C4-2B (cell line): ENCODE measurements at regions not wholly inside any gene's neighbourhood (a gene's known extent, or its start where the extent isn't known, plus 50 kb on each side); places are given as distances from the start of the nearest gene placed in this dataset.

Experiments
- CTCF ChIP-seq: fragments of 450-650 bp; conservative IDR thresholded peaks from 2 replicates; pipeline ENCODE4 v1.5.1; 2017; ENCODE audit warnings: mild to moderate bottlenecking
- ZFX ChIP-seq: fragments of 450-650 bp; IDR thresholded peaks from 2 replicates; pipeline ENCODE4 v1.6.1; 2017

GRCh38 chr6:163815796-163816195 is 401.3 kb downstream of the QKI start:
- TF ChIP-seq CTCF, result no peak
- TF ChIP-seq ZFX, result no peak
